SU-DHL-6 (cell line): ENCODE measurements at regions not wholly inside any gene's neighbourhood (a gene's known extent, or its start where the extent isn't known, plus 50 kb on each side); places are given as distances from the start of the nearest gene placed in this dataset.
"Not testable (repeated sequence)": the region's sequence is repeated elsewhere in the genome, so short reads cannot be mapped to it uniquely, and the experiment has no call there.

Experiments
- H2AFZ ChIP-seq: fragments of 200-600 bp; sonication (generic); 2 replicates; pipeline ENCODE4 v1.6.1; 2014; ENCODE audit warnings: low read depth, mild to moderate bottlenecking, moderate library complexity, mixed read lengths, antibody characterized with exemption, low read length; ENCODE audit not compliant: severe bottlenecking
- H3F3A ChIP-seq: fragments of 200-600 bp; shearing (Covaris generic); 2 replicates; pipeline ENCODE4 v1.6.0; 2016; ENCODE audit warnings: antibody characterized with exemption, mild to moderate bottlenecking; ENCODE audit not compliant: insufficient read depth
- H3K27ac ChIP-seq: fragments of 200-600 bp; sonication (generic); 2 replicates; pipeline ENCODE4 v1.5.1; 2016; ENCODE audit warnings: low read depth, mild to moderate bottlenecking, low read length, moderate library complexity, mixed read lengths
- H3K27me3 ChIP-seq: fragments of 200-600 bp; sonication (generic), shearing (Covaris generic); 2 replicates; pipeline ENCODE4 v1.6.0; 2014; ENCODE audit warnings: mild to moderate bottlenecking, low read length
- H3K36me3 ChIP-seq: fragments of 200-600 bp; sonication (generic); 2 replicates; pipeline ENCODE4 v1.6.1; 2014; ENCODE audit warnings: mild to moderate bottlenecking, low read length, mixed read lengths
- H3K4me2 ChIP-seq: fragments of 300-600, 200-600 bp; shearing (Covaris generic), sonication (generic); 2 replicates; pipeline ENCODE4 v1.6.0; 2014; ENCODE audit warnings: low read length, low read depth, mild to moderate bottlenecking; ENCODE audit not compliant: poor library complexity, severe bottlenecking
- H3K4me3 ChIP-seq: fragments of 200-600 bp; sonication (generic); 2 replicates; pipeline ENCODE4 v1.5.1; 2014; ENCODE audit warnings: antibody characterized with exemption, low read length, mild to moderate bottlenecking, mixed read lengths; ENCODE audit not compliant: insufficient read depth, poor library complexity, severe bottlenecking
- H3K79me2 ChIP-seq: fragments of 200-600 bp; sonication (generic); 2 replicates; pipeline ENCODE4 v1.6.1; 2014; ENCODE audit warnings: mild to moderate bottlenecking, low read length, moderate library complexity; ENCODE audit not compliant: insufficient read depth
- H3K9ac ChIP-seq: fragments of 200-600 bp; sonication (generic); 2 replicates; pipeline ENCODE4 v1.7.0; 2014; ENCODE audit warnings: mild to moderate bottlenecking, low read length
- H3K9me2 ChIP-seq: fragments of 200-600 bp; sonication (generic); replicated peaks from 2 replicates; pipeline ENCODE4 v1.6.1; 2014; ENCODE audit warnings: low read length; ENCODE audit not compliant: insufficient read depth
- H3K9me3 ChIP-seq: fragments of 200-600 bp; sonication (generic); 2 replicates; pipeline ENCODE4 v1.6.1; 2014; ENCODE audit warnings: low read length, mixed read lengths; ENCODE audit not compliant: insufficient read depth
- H4K20me1 ChIP-seq: fragments of 200-600 bp; sonication (generic); 2 replicates; pipeline ENCODE4 v1.6.1; 2014; ENCODE audit warnings: low read depth, mild to moderate bottlenecking, antibody characterized with exemption, low read length, moderate library complexity, mixed read lengths
- CTCF ChIP-seq: fragments of 200-600 bp; sonication (generic); IDR thresholded peaks from one replicate; pipeline ENCODE4 v1.5.1; 2017; ENCODE audit warnings: antibody characterized with exemption, mild to moderate bottlenecking, low read length, moderate library complexity; ENCODE audit not compliant: insufficient read depth, poor library complexity, severe bottlenecking
- EZH2phosphoT487 ChIP-seq: fragments of 200-600 bp; sonication (generic), shearing (Covaris generic); conservative IDR thresholded peaks from 2 replicates; pipeline ENCODE4 v1.6.1; 2018; ENCODE audit warnings: mild to moderate bottlenecking, antibody characterized with exemption, low read length, moderate library complexity, mixed read lengths

- no peaks in the 10 kb centered on the region for H3K9me3 ChIP-seq
- H2AFZ ChIP-seq = no peak overlapping the region
- no peaks in the 10 kb centered on the region for H3F3A ChIP-seq
- H3K79me2 ChIP-seq = no peaks in the 10 kb centered on the region
- no peak overlapping the region for H3K27ac ChIP-seq
- TF ChIP-seq CTCF (no peak), EZH2phosphoT487 (no peak)
- no peaks in the 10 kb centered on the region for H3K36me3 ChIP-seq
- no peaks in the 10 kb centered on the region for H3K9me2 ChIP-seq
- H3K9ac ChIP-seq = no peak overlapping the region
- no peak overlapping the region for H3K4me3 ChIP-seq
- H3K4me2 ChIP-seq = no peak overlapping the region
- no peaks in the 10 kb centered on the region for H3K27me3 ChIP-seq
- H4K20me1 ChIP-seq = no peaks in the 10 kb centered on the region
Observed at GRCh38 chr6:22765015-22765414, 195.6 kb downstream of the HDGFL1 start.

GRCh38 chr6:22766979-22767378 is 197.6 kb downstream of the HDGFL1 start:
- no peak overlapping the region for H2AFZ ChIP-seq
- H3K9ac ChIP-seq = no peak overlapping the region

GRCh38 chr6:22770054-22770453 is 200.7 kb downstream of the HDGFL1 start:
- H4K20me1 ChIP-seq = no peaks in the 10 kb centered on the region
- no peak overlapping the region for H2AFZ ChIP-seq
- no peaks in the 10 kb centered on the region for H3F3A ChIP-seq
- no peak for TF ChIP-seq EZH2phosphoT487
- H3K27me3 ChIP-seq = no peaks in the 10 kb centered on the region
- H3K27ac ChIP-seq = no peak overlapping the region
- no peaks in the 10 kb centered on the region for H3K9me2 ChIP-seq
- no peaks in the 10 kb centered on the region for H3K9me3 ChIP-seq
- no peaks in the 10 kb centered on the region for H3K79me2 ChIP-seq
- H3K4me3 ChIP-seq = no peak overlapping the region
- H3K4me2 ChIP-seq = no peak overlapping the region
- H3K36me3 ChIP-seq = no peaks in the 10 kb centered on the region
- H3K9ac ChIP-seq = no peak overlapping the region

More at GRCh38 chr6:22766979-22767378, 197.6 kb downstream of the HDGFL1 start:
- H3K9me3 ChIP-seq = no peaks in the 10 kb centered on the region
- no peak overlapping the region for H3K4me3 ChIP-seq
- TF ChIP-seq CTCF (no peak), EZH2phosphoT487 (no peak)
- H3F3A ChIP-seq = no peaks in the 10 kb centered on the region
- no peak overlapping the region for H3K27ac ChIP-seq
- H3K36me3 ChIP-seq = no peaks in the 10 kb centered on the region
- no peaks in the 10 kb centered on the region for H3K9me2 ChIP-seq
- no peaks in the 10 kb centered on the region for H3K27me3 ChIP-seq
- no peak overlapping the region for H3K4me2 ChIP-seq
- H4K20me1 ChIP-seq = no peaks in the 10 kb centered on the region
- H3K79me2 ChIP-seq = no peaks in the 10 kb centered on the region

- no peaks in the 10 kb centered on the region for H4K20me1 ChIP-seq
- no peak overlapping the region for H3K9ac ChIP-seq
- TF ChIP-seq EZH2phosphoT487 (no peak), CTCF (no peak)
- H3K9me3 ChIP-seq = no peaks in the 10 kb centered on the region
- H3F3A ChIP-seq = no peaks in the 10 kb centered on the region
- H2AFZ ChIP-seq = no peak overlapping the region
- no peaks in the 10 kb centered on the region for H3K9me2 ChIP-seq
- no peak overlapping the region for H3K4me3 ChIP-seq
- H3K27ac ChIP-seq = no peak overlapping the region
- no peak overlapping the region for H3K4me2 ChIP-seq
- H3K79me2 ChIP-seq = no peaks in the 10 kb centered on the region
- H3K36me3 ChIP-seq = no peaks in the 10 kb centered on the region
- H3K27me3 ChIP-seq = no peaks in the 10 kb centered on the region
Observed at GRCh38 chr6:22774129-22774528, 204.8 kb downstream of the HDGFL1 start.

GRCh38 chr6:22778438-22778837 is 209.1 kb downstream of the HDGFL1 start:
- H3K4me3 ChIP-seq, H3K9me3 ChIP-seq, H3K27ac ChIP-seq, H3K9me2 ChIP-seq, H3F3A ChIP-seq, H4K20me1 ChIP-seq, H3K27me3 ChIP-seq, H2AFZ ChIP-seq, H3K79me2 ChIP-seq, H3K9ac ChIP-seq, H3K36me3 ChIP-seq, H3K4me2 ChIP-seq: not testable (repeated sequence)
